ENCODE measurements at regions not wholly inside any gene's neighbourhood (a gene's known extent, or its start where the extent isn't known, plus 50 kb on each side); places are given as distances from the start of the nearest gene placed in this dataset.

GRCh38 chr4:177051473-177052060 is 258.1 kb upstream of the NEIL3 start:
- DNase-seq (ENCODE audit: low spot score) = no peak

- DNase-seq (ENCODE audit: low spot score) = no peak
Observed at GRCh38 chr4:177052211-177052934, 257.3 kb upstream of the NEIL3 start.

GRCh38 chr4:177057186-177057585 is 252.5 kb upstream of the NEIL3 start:
- no peak for DNase-seq (ENCODE audit: low spot score)

- DNase-seq (ENCODE audit: low spot score) = no peak
Observed at GRCh38 chr4:177064116-177064515, 245.6 kb upstream of the NEIL3 start.

GRCh38 chr4:177064729-177065394 is 244.8 kb upstream of the NEIL3 start:
- DNase-seq (ENCODE audit: low spot score) = no peak

GRCh38 chr4:177066746-177067145 is 242.9 kb upstream of the NEIL3 start:
- DNase-seq (ENCODE audit: low spot score) = no peak

- no peak for DNase-seq (ENCODE audit: low spot score)
Observed at GRCh38 chr4:177070533-177071058, 239.1 kb upstream of the NEIL3 start.

GRCh38 chr4:177077095-177077971 is 232.3 kb upstream of the NEIL3 start:
- DNase-seq (ENCODE audit: low spot score) = no peak

- peak; percentile 8 for DNase-seq (ENCODE audit: low spot score)
Observed at GRCh38 chr4:177079327-177079726, 230.3 kb upstream of the NEIL3 start.

- DNase-seq (ENCODE audit: low spot score) = no peak
Observed at GRCh38 chr4:177080388-177080787, 229.3 kb upstream of the NEIL3 start.

- DNase-seq (ENCODE audit: low spot score) = no peak
Observed at GRCh38 chr4:177087060-177087459, 222.6 kb upstream of the NEIL3 start.

- DNase-seq (ENCODE audit: low spot score) = no peak
Observed at GRCh38 chr4:177087499-177087898, 222.2 kb upstream of the NEIL3 start.

GRCh38 chr4:177091515-177091914 is 218.2 kb upstream of the NEIL3 start:
- no peak for DNase-seq (ENCODE audit: low spot score)

- no peak for DNase-seq (ENCODE audit: low spot score)
Observed at GRCh38 chr4:177092807-177093206, 216.9 kb upstream of the NEIL3 start.

- DNase-seq (ENCODE audit: low spot score) = no peak
Observed at GRCh38 chr4:177093964-177094363, 215.7 kb upstream of the NEIL3 start.

- DNase-seq (ENCODE audit: low spot score) = no peak
Observed at GRCh38 chr4:177097291-177097690, 212.4 kb upstream of the NEIL3 start.

- no peak for DNase-seq (ENCODE audit: low spot score)
Observed at GRCh38 chr4:177099211-177099610, 210.5 kb upstream of the NEIL3 start.

- no peak for DNase-seq (ENCODE audit: low spot score)
Observed at GRCh38 chr4:177100307-177100706, 209.4 kb upstream of the NEIL3 start.

- no peak for DNase-seq (ENCODE audit: low spot score)
Observed at GRCh38 chr4:177103619-177104018, 206.1 kb upstream of the NEIL3 start.

GRCh38 chr4:177105536-177105935 is 204.1 kb upstream of the NEIL3 start:
- DNase-seq (ENCODE audit: low spot score) = no peak

GRCh38 chr4:177107288-177107921 is 202.3 kb upstream of the NEIL3 start:
- DNase-seq (ENCODE audit: low spot score) = no peak

- no peak for DNase-seq (ENCODE audit: low spot score)
Observed at GRCh38 chr4:177108708-177109107, 201.0 kb upstream of the NEIL3 start.
